ENCODE measurements at regions not wholly inside any gene's neighbourhood (a gene's known extent, or its start where the extent isn't known, plus 50 kb on each side); places are given as distances from the start of the nearest gene placed in this dataset.
A peak's percentile ranks its signal among the peaks of the same experiment; 100 is the strongest.
"Not testable (repeated sequence)": the region's sequence is repeated elsewhere in the genome, so short reads cannot be mapped to it uniquely, and the experiment has no call there.

DNA sequence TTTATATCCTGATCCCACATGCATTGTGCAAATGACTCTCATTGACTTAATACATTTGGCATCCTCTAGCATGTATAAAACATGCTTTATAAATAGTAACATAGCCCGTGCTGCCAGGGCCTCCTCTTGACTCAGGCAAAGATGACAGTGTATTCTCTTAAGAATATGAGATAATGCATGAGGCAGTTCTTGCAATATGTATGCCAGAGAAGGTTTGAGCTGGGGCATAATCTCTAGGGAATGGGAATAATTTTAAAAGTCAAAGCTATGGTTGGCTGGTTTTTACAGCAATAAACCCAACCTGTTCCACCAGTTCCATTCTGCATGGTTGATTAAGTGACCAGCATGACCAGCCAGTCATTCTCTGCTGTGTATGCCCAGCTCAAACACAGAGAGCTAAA, 179.0 kb upstream of the PFN2 start:
- DNase-seq: no peak

DNA sequence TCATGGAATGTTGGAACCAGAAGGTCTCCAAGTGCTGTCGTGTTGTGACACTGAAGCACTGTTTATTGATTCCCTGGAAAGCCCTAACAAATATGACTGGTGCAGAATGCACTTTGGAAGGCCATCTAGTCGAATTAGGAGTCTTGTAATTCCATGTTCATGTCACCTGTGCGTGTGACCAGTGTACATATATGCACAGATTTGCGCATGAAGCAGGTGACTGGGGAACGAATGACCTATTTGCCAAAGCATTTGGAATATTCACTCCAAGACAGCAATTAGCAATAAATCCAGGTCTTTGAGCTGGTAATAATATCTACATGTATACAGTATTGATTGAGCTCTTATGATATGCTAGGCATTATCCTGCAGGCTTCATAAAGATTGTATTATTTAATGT, 177.5 kb upstream of the PFN2 start:
- DNase-seq: no peak

DNA sequence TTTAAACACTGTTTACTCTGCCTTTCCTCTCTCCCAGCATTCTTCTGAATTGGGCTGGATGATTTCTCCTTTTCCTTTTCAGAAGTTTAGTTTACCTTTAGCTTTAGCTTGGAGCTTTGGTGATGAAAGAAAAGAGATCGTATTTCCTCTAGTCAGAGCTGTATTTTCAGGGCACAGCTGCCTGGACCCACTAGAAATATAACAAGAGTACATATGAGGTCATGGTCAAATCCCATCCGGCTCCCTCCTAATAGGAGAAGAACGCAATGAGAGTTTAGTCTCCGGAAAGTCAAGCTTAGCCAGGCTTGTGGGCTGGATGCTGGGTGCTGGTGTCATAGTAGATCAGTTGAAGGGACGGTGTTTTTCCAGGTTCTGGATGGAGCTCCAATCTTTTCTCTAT, 177.1 kb upstream of the PFN2 start:
- no peak for DNase-seq

DNA sequence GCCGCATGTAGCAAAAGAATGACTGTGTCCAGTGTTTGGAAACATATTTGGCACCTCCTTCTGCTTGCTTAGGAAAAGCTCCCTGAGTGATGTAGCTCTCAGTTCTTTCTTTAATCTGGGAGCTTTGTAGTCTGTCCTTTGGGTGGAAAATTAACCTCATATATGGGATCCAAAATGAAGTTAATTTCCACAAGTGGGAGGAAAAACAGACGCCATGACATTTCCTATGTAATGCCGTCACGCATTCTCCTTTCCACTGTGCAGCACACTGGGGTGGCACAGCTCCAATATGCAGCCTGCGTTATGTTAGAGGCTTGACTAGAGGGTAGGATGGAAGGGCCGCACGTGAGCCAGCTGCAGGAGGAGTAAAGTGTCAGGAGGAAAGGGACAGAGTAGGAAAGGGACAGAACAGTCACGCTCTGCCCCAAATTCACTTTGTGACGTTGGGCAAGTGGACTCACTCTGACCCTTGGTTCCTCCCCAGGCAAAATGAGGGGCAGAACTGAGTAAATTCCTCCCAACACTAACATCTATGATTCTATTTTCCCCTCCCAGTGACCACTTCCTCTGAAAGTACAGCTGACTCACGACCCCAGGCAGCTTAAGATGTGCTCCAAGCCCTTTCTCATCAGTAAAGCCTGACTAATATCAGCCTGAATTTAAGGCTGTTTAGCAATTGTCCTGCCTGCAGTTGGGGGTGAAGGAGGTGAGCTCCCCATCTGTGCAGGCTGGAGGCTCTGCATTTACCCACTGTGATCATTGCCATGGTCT, 176.5 kb upstream of the PFN2 start:
- peak; percentile 2 for DNase-seq

DNA sequence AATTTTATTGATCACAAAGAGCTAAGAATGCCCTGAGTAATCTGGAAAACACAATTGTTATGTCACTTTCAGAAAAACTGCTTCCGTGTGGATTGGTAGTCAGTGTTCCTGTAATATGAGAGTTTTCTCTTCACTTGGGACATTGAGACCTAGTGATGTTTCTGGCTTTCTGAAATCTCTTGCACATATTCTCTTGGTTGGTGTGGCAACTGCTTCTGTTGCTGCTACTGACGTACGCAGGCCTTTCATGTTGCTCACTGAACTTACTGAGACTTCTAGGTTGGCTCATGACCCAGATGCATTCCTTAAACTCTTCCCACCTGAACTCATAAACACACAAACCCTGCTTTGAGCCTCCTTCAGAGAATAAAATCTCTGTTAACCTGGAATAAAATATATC, 175.0 kb upstream of the PFN2 start:
- no peak for DNase-seq

DNA sequence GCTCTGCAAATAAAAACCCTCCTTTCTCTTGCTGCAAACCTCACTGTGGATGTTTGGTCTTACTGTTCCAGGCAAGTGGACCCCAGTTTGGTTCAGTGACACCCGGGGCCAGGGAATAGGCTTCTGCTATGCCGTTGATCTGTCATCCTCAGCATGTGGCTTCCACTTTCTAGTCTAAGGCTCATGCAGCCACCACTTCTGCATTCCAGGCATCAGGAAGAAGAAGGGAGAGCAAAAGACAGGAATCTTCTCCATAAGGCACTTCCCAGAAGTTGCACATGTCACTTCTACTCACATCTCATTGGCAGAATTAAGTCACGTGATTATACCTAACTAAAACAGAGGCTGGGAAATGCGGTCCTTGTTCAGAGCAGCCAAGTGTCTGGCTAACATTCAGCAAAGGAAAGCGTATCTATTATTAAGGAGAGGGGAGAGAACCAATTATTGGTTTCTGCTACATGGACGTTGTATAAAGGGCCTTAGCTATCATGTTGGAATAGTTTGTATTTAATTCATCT, 173.6 kb upstream of the PFN2 start:
- DNase-seq: no peak

DNA sequence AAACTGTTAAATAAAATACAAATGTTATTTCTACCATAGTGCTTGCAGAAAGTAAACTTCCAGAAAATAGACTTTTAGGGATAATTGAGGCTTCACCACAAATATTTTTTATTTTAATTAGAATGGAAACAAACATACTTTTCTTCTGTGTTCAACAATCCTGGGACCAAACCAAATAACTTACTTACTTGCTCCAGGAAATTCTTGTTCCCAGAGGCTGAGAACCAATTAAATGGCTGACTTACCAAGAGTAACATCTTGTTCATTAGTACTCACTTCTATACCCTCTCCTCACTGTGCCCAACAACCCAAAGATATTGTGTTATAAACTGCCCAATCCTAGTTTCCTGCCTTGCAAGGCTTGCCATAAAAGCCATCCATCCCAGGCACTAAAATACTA, 172.2 kb upstream of the PFN2 start:
- no peak for DNase-seq

DNA sequence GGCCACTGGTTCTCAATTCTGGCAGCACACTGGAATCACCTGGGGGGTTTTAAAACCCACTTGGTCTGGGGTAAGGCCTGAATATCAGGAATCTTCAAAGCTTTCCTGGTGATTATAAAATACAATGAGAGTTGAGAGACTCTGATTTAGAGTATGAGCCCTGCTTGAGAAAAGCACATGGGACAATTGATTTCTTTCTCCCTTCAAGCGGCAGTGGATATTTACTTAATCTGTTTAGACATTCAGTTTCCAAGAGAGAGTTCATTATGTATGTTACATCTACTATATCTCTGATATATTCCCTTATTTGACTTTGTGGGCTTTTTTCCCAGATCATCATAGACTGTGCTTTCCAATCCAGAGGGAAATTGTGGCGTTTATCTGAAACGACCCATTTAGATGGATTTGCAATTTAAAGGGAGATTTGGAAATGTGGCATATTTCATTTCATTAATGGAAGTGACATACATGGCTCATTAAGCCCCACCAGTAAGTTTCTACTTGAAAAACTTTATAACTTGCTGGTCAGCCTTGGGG, 171.2 kb upstream of the PFN2 start:
- DNase-seq: no peak

DNA sequence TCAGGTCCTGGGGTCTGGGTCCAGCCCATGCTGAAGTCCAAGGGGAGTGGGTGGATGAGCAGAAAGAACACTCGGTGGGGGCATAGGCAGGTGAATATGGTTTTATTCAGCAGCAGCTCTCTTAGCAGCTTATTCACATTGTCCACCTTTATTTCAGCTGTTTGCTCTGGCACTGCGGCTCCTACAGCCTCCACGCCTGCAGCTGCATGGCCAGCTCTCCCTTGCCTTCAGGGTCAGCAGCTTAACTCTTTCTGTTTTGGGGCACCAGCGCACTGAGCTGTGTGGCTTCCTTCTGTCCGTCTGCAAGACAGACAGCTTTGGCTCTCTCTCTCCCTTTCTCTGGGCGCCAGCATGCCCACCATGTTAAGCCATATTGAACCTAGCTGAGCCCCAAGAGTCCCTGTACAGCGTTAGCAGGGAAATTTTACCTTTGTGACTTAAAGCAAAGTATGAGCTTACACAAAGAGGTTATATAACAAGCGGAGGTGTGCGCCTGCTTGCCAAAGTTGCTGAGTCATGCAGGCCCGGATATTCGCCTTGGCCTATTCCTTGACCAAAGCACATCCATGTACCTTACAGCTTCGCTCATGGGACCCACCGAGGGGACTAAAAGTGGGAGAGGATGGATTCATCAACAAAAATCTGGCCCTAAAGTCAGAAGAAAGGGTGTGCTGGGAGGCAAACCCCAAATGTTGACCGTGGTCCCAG, 170.1 kb upstream of the PFN2 start:
- DNase-seq: no peak

DNA sequence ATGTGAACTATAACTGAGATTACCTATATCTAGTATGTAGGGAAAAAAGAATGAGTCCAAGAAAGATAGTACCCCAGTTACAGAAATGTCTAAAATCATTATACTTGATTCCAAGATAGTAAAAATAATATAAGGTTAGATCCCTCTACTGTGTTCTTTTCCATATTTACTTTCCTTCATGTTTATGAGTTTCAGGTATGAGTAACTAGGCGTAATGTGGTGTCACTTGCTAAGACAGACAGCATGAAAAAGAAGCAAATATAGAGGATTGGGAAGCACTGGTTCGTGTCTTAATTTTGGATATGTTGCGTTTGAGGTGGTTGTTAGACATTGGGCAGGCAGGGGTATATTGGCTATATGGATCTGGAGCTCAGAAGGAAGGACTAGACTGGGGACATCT, 168.1 kb upstream of the PFN2 start:
- DNase-seq: no peak

DNA sequence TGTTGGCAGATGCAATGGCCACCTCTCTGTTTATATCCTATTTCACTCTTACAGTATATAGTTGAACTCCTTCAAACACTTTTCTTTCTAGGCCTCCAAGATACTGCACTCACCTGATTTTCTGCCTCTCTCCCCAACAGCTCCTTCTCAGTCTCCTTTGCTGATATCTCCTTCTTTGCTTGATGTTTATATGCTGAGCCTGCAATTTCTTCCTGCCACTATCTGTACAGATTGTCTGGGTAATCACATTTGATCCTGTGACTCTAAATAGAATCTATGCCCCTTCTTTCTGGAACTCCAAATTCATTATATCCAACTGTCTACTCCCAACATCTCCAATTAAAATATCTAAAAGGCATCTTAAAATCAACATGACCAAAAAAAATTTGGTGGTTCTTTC, 165.5 kb upstream of the PFN2 start:
- DNase-seq: no peak

DNA sequence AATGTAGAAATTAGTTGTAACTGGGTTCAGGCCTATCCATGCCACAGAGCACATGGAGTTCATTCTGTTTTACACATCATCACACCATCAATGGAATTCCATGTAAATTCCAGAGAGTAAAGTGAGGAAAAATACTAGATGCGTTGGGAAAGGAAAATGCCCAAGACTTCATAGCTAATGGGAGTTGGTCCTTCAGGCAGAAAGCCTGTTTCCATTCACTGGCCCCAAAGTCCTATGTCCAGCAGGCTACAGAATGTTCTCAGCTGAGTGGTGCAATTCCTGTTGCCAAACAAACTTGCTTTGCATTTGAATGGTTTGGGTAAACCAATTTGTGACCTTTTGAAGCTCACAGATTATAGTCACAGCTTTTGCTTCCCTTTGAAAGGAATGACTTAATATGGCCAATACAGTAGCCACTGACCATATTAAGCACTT, 164.6 kb upstream of the PFN2 start:
- no peak for DNase-seq

DNA sequence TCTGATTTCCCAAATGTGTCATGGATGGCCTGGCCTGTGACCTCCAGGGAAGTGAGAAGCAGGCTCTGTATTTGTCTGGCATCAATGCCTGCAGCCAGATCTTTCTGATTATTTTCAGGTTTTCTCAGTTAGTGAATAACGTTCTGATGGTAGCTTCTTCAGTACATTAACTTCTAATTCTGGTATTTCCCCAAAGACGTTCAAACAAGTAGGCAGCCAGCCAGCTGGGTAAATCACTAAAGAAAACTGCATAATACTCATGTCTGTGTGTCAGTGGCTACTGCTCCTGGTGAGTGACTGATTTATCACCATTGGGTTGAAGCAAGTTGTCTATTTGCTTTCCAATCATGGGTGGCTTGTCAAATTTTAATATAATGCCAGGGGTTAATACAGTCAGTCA, 162.6 kb upstream of the PFN2 start:
- no peak for DNase-seq

DNA sequence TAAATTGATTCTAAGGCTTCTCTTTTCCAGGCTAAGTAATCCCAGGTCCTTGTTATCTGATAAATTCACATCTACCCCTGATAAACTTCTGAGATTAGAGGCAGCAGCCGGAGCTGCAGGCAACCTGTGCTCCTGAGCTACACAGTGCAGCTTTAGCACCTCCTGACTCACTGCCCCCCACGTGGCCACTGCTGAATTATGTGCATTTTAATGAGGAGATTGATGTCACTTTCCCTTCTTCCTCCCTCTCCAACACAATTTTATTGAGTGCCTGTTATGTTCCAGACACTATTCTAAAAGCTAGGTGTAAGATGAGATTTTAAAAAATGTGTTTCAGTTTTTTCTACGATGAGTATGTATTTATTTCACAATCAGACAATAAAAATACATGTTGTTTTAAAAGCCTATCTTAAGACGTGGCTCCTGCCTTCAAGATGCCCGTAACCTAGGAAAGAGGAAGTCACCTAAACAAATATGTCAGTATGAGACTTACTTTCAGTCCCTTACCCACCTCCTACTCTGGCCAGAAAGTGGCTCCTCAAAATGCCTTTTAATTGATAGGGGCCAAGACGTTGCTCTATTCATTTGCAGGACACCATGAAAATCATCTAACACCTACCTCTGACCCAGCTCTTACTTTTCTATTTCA, 161.5 kb upstream of the PFN2 start:
- no peak for DNase-seq

DNA sequence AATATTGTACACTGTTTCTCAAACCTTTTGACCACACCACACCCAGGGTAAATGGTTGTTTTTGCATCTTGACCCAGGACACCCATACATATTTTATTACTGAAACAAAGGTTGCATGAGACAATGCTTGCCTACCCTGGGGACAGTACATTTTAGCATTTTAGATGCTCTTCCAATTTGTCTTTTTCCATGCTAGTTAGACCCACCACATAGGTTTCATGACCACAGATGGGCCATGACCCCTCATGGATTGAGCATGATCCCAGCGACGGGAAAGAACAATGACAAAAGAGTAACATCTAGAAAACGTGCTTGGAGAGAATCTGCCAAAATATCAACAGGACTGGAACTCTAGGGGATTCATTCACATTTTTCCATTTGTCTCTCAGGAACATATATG, 161.0 kb upstream of the PFN2 start:
- no peak for DNase-seq

DNA sequence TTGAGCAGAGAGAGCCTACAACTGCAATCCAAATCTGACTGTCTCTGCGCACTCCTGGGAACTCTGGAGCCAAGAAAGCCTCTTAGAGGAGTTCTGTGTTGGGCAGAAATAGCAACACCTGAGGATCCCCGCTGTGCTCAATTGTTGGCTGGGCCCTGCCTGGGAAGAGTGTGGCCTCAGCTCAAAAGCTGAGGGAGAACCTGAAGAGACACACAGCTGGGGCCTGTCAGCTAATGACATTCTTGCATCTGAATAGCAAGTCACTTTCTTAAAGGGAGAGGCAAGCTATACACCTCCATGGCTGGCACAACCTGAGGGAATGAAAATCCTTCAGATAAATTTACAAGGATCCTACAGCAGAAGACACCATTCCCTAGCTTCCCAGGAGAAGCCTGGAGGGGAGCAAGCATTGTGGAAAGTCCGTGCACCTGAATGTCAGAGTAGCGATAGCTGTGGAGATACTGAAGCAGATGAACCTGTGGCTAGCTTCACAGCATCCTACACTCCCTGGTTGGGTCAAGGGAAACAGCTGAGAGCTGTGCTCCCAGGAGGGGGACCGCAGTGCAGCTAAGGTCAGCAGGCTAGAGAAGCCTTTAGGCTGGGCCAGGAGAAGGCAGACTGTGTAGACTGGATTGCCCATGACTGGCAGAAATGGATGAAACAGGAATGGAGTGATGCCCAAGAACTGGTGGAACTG, 159.9 kb upstream of the PFN2 start:
- no peak for DNase-seq

DNA sequence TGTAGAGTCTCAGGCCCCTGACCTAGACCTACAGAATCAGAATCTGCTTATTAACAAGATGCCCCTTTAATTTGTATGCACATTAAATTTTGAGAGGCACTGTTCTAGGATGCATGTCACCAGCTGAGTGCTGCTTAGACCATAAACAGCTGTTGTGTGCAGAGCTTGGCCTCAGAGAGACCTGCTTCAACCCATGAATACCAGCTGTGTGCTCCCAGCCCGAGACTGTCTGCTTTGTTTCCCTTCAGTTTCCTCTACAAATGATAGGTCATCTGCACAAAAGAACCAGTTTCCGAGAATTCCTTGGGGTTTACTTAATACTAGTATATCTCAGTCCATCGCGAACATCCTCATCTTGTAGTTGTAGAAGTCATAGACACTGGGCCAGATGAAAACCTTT, 158.5 kb upstream of the PFN2 start:
- no peak for DNase-seq

DNA sequence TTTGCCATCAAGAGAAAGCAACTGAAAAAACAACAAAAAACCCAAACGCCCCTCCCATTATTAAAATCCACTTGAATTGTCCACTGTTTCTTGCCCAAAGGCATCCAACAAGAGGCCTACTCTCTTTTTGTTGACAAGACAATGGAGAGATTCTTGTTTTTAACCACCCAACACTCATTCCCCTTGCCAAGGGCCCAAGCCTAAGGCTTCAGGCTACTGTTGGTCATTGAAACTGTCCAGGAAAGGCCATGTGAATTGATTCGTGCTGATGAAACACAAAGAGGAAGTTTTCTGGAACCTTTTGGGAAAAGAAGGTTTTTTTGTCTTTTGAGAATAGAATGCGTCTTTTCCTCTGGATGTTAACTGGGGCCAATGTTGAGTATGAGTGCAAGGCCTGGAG, 157.4 kb upstream of the PFN2 start:
- no peak for DNase-seq

DNA sequence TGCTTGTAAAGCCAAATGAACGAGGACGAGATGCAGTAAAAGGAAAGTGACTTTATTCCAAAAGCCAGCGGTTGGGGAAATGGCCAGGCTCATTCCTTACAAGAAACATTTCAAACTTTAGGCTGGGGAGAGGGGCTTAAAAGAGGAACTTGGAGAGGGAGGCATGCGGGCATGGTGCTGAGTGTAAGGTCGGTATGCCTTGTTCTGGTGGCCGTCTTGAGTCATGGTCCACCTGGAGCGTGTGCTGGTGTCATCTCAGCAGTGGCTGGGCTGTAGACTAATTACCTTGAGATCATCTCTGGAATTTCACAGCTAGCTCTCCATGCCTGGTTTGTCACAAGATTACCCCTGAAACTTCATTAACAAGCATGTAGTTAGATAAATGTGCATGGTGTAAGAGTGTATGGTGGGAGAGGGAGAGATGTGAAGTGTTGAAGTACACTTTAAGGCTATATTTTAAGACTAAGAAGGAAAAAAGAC, 156.4 kb upstream of the PFN2 start:
- DNase-seq: no peak

DNA sequence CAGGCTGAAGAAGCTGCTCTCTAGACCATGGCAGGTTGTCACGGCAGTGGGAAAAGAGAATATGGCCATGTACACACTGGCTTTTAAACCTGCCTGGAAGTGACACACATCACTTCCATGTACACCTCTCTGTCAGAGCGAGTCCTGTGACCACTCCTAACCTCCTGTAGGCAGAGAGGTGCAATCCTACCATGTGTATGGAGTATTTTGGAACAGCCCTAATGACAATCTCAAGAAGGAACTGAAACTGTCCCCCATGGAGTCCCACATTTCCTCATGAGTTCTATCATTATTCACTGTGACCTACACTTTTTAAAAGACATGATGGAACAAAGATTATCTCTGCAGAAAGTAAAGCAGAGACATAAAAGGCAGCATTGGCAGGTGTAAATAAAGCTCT, 153.4 kb upstream of the PFN2 start:
- DNase-seq: no peak

DNA sequence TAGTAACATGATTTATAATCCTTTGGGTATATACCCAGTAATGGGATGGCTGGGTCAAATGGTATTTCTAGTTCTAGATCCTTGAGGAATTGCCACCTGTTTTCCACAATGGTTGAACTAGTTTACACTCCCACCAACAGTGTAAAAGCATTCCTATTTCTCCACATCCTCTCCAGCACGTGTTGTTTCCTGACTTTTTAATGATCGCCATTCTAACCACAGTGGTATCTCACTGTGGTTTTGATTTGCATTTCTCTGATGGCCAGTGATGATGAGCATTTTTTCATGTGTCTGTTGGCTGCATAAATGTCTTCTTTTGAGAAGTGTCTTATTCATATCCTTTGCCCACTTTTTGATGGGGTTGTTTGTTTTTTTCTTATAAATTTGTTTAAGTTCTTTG, 152.6 kb upstream of the PFN2 start:
- DNase-seq: not testable (repeated sequence)

DNA sequence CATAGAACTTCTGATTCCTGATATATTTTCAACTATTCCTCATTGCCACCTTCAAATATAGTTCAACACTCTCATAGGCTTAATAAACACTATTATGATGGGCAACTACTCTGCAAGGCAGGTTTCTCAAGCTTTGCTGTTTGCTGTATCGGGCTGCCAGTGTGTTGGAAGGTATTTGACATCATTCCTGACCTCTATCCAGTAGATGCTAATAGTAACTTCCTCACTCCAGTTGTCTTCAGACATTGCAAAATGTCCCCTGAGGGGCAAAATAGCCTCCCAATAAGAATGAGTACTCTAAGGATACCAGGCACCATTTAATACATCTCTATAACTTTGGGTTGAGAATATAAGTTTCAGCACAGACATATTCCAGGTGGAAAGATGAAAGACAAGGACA, 147.5 kb upstream of the PFN2 start:
- DNase-seq: no peak

DNA sequence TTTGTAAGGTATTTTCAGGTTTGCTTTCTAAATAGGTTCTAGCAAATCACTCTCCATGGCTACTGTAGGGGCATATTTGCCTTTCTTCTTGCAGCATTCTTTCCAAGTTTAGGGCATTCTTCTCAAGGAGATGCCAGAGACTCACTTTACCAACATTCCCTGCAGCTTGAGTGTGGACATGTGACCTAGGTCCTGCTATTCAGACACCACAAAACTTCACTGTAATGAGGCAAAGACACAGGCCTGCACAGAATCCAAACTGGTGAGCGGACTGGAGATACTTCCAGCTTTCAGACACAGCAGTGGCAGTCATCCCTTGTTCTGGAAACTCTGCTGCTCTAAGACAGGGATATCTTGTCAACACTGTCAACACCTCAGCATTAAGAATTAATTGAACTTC, 146.4 kb upstream of the PFN2 start:
- DNase-seq: no peak

Data from hematopoietic multipotent progenitor cell treated with erythropoietin and hydrocortisone succinate and interleukin-3 and kit ligand, for 8 days (in vitro differentiated cells).